Prostate gland (tissue), 2 donors: ENCODE measurements at regions not wholly inside any gene's neighbourhood (a gene's known extent, or its start where the extent isn't known, plus 50 kb on each side); places are given as distances from the start of the nearest gene placed in this dataset.

Experiments
- CTCF ChIP-seq, 4 experiments: fragments of 200-600 bp in 2 of 4; fragments of 450-650 bp in 2 of 4; sonication (generic) in 2 of 4; IDR thresholded peaks; 1 replicate in 3 of 4; 2 replicates in 1 of 4; pipeline ENCODE4 v1.5.1; 2016 to 2019; ENCODE audit warnings: antibody characterized with exemption in 4 of 4, mild to moderate bottlenecking in 2 of 4, moderate library complexity in 2 of 4
- POLR2A ChIP-seq: fragments of 450-650 bp; IDR thresholded peaks from one replicate; pipeline ENCODE4 v1.6.1; 2016; ENCODE audit warnings: antibody characterized with exemption, mild to moderate bottlenecking

DNA sequence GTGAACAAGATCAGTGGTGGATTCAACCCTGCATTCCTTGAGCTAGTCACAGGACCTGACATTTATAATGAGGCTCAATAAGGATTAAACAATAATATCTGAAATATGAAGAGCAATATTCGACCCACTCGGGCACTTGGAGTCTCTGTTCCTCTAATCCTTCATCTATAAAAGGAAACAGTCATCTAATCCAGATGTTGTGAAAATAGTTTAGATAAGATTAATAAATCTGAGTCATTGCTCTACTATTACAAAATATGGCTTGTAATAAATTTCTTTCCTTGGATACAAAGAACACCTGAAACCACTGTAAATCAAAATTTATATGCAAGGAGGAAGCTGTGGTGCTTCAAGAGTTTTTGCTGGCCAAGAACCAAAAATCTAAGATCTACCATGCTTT lies 846.9 kb upstream of the ACVR2A start:
- TF ChIP-seq CTCF (IDR thresholded peaks at IDR 0.05) (no peak), POLR2A (no peak)
